Aorta (tissue), 5 donors: ENCODE measurements at regions not wholly inside any gene's neighbourhood (a gene's known extent, or its start where the extent isn't known, plus 50 kb on each side); places are given as distances from the start of the nearest gene placed in this dataset.

Experiments used
- ATAC-seq: fragments of 200-7000 bp; cut with Tn5 transposase; one replicate; pipeline ENCODE4 v1.9.1; 2022; ENCODE audit warnings: moderate library complexity; ENCODE audit not compliant: low FRiP score
- DNase-seq, 2 donors: peaks; one replicate each; pipeline ENCODE4 v3.0.0-alpha.2; 2020
- H3K27ac ChIP-seq, 2 donors: one replicate each; pipeline ENCODE4 v1.5.1; 2013; ENCODE audit warnings: low read length in 2 of 2, mild to moderate bottlenecking in 2 of 2, moderate library complexity in 2 of 2, control low read depth in 1 of 2, inconsistent platforms in 1 of 2, low read depth in 1 of 2
- H3K27me3 ChIP-seq, 2 donors: one replicate each; pipeline ENCODE4 v1.6.1; 2013; ENCODE audit warnings: control low read depth in 1 of 2, low read length in 1 of 2, mild to moderate bottlenecking in 1 of 2, moderate library complexity in 1 of 2; ENCODE audit not compliant: insufficient read depth in 2 of 2, control insufficient read depth in 1 of 2
- H3K36me3 ChIP-seq, 2 donors: one replicate each; pipeline ENCODE4 v1.6.1; 2013; ENCODE audit warnings: control low read depth in 1 of 2, low read length in 1 of 2, mild to moderate bottlenecking in 1 of 2; ENCODE audit not compliant: insufficient read depth in 2 of 2, control insufficient read depth in 1 of 2
- H3K4me1 ChIP-seq, 2 donors: one replicate each; pipeline ENCODE4 v1.6.1; 2013; ENCODE audit warnings: low read length in 2 of 2, control low read depth in 1 of 2, mild to moderate bottlenecking in 1 of 2, moderate library complexity in 1 of 2; ENCODE audit not compliant: insufficient read depth in 2 of 2, control insufficient read depth in 1 of 2
- H3K4me3 ChIP-seq, 2 donors: one replicate each; pipeline ENCODE4 v1.5.1; 2013; ENCODE audit warnings: low read length in 2 of 2, control low read depth in 1 of 2, mild to moderate bottlenecking in 1 of 2
- H3K9me3 ChIP-seq: one replicate; pipeline ENCODE4 v1.6.1; 2013; ENCODE audit warnings: mild to moderate bottlenecking, low read length; ENCODE audit not compliant: control insufficient read depth
- WGBS, 2 donors: extraction: QIAGEN DNeasy Blood & Tissue Kit; methylation state at CpG; one replicate each; pipeline ENCODE4 v1.1.7; 2013; 5-methylcytosine and 5-hydroxymethylcytosine counted together
- intact Hi-C, 2 donors: fragments of 100-400 bp; cut with DNase I; formaldehyde crosslinking; loops; one replicate each; pipeline versions ENCODE4 v1.14.2 to v1.15.0; 2022
- donor health status: healthy with polysubstance abuse.
- donor health status: Bipolar disorder and iron deficiency.
- donor health status: DM: no; HTN: no; CAD: no.
- donor health status: DM: no; HTN: no; CAD: no.
- donor health status: DM: yes; HTN: yes; CAD: no.

DNA sequence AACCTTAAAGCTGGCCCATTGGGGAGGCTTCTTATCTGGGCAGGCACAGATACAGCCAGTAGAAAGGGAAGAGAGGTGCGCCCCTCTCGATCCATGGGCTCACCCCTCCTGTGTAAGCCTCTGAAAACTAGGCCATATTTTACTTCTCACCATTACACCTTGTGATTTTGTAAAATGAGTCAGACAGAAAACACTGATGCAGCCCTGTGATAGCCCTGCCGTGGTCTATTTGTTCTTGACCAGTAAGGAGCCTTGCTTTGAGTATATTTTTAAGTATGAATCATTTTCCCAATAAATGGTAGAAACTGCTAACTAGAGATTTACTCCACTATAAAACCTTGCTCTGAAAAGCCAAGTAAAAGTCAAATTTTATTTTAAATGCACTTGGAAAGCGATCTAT lies 329.8 kb upstream of the MBL2 start:
- no peaks in the 10 kb centered on the region for H3K27me3 ChIP-seq
- H3K27ac ChIP-seq, result no peak overlapping the region
- intact Hi-C loops, result no loop called here
- no peaks in the 10 kb centered on the region for H3K36me3 ChIP-seq
- no peaks in the 10 kb centered on the region for H3K4me1 ChIP-seq
- H3K9me3 ChIP-seq, result peaks cover 3% of the 10 kb centered on the region
- no peak overlapping the region for H3K4me3 ChIP-seq
- WGBS, 2 donors, result 85 to 87% methylated on average over 4 of the region's 4 CpGs
- DNase-seq (no peak), ATAC-seq (no peak)

DNA sequence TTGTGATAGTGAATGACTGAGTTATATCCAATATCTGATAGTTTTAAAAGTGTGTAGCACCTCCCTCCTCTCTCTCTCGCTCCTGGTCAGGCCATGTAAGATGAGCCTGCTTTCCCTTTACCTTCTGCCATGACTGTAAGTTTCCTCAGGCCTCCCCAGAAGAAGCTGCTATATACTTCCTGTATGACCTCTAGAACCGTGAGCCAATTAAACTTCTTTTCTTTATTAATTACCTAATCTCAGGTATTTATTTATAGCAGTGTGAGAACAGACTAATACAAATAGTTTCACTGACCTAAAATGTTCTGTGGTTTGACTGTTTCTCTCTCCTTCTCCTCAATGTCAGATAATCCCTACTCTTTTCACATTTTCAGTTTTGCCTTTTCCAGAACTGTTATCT lies 321.3 kb upstream of the MBL2 start:
- DNase-seq, result no peak
- Histone ChIP-seq H3K4me1 (no peaks in the 10 kb centered on the region), H3K4me3 (no peak overlapping the region), H3K27me3 (no peaks in the 10 kb centered on the region), H3K27ac (no peak overlapping the region), H3K36me3 (no peaks in the 10 kb centered on the region), H3K9me3 (no peaks in the 10 kb centered on the region)
- 75 to 78% methylated on average over 2 of the region's 2 CpGs for WGBS, 2 donors
- intact Hi-C loops, result no loop called here
- ATAC-seq, result no peak

DNA sequence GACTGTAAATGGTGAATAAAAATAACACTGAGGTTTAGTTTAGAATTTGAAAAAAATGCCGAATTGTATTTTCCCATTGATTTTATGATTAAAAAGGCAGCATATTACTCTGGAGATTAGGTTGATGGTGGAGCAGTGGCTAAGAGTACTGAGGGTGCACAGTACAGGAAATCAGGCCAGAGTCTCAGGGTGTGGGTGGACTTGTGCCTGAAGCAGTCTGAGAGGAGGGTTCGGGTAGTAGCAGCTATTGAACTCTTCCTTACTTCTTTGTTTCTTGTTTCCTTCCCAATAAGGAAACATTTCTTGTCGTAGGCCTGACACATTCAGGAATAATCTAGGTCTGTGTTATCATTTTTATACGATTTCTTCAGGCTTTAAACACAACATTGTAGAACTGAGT lies 319.0 kb upstream of the MBL2 start:
- no peaks in the 10 kb centered on the region for H3K9me3 ChIP-seq
- H3K27me3 ChIP-seq, result no peaks in the 10 kb centered on the region
- H3K4me1 ChIP-seq, result no peaks in the 10 kb centered on the region
- H3K4me3 ChIP-seq, result no peak overlapping the region
- no peak overlapping the region for H3K27ac ChIP-seq
- intact Hi-C loops, result no loop called here
- 55 to 67% methylated on average over 4 of the region's 4 CpGs for WGBS, 2 donors
- ATAC-seq (no peak), DNase-seq (no peak)
- H3K36me3 ChIP-seq, result no peaks in the 10 kb centered on the region

DNA sequence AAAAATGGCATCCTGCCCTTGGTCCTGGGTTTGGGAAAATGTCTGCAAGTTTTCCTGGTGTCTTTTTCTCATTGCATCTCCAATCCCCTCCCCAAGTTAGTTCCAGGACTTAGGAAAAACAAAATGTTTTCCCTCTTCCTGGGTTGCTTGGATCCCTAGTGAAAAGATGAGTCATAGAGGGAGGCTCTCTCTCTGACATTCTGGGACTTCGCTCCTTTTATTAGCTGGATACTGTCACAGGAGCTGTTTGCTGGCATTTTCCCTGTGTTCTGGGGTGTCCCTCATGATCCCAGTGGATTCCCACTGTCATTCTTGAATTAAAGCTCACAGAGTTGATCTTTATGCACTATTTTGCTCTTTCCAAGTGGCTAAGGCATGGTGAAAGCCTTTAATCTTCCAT lies 316.4 kb upstream of the MBL2 start:
- no peaks in the 10 kb centered on the region for H3K36me3 ChIP-seq
- ATAC-seq (no peak), DNase-seq (no peak)
- intact Hi-C loops, result no loop called here
- H3K9me3 ChIP-seq, result no peaks in the 10 kb centered on the region
- H3K27me3 ChIP-seq, result no peaks in the 10 kb centered on the region
- H3K4me1 ChIP-seq, result no peaks in the 10 kb centered on the region
- no peak overlapping the region for H3K4me3 ChIP-seq
- no peak overlapping the region for H3K27ac ChIP-seq
- 71 to 90% methylated on average over 1 of the region's 1 CpG for WGBS, 2 donors

DNA sequence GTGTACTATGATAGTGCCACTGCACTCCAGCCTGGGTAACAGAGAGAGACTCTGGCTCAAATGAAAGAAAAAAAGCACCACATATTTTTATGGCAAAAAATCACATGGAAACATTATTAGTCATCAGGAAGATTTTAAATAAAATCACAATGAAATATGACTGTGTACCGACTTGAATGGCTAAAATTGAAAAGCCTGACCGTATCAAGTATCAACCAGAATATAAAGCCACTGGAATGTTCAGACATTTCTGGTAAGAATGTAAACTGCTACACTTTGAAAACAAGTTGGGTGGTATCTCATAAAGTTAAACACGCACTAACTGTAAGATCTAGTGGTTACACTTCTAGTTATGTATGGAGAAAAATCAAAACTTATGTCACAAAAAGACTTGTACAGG lies 306.7 kb upstream of the MBL2 start:
- no peak for DNase-seq
- Histone ChIP-seq H3K27ac (no peak overlapping the region), H3K4me3 (no peak overlapping the region), H3K9me3 (no peaks in the 10 kb centered on the region), H3K4me1 (no peaks in the 10 kb centered on the region), H3K36me3 (no peaks in the 10 kb centered on the region), H3K27me3 (no peaks in the 10 kb centered on the region)
- 34 to 46% methylated on average over 3 of the region's 3 CpGs for WGBS, 2 donors
- ATAC-seq, result no peak
- intact Hi-C loops, result no loop called here

DNA sequence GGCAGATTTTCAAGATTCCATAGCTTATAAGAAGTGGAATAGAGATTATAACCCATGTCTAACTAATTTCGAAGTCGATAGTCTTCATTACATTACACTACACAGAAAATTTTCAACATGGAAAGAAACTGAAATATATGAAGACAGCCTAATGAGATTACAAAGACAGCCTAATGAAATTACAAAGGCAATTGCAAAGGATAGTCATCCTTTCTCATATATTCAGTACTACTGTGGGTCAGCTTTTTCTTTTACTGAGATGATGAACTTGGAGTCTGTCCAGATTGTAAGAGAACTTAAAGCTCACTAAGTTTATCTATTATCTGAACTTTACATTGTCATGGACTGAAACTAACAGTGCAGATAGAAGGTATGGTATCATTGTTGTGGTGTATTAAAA lies 304.4 kb upstream of the MBL2 start:
- no peaks in the 10 kb centered on the region for H3K9me3 ChIP-seq
- no peaks in the 10 kb centered on the region for H3K27me3 ChIP-seq
- H3K27ac ChIP-seq, result no peak overlapping the region
- intact Hi-C loops, result no loop called here
- no peaks in the 10 kb centered on the region for H3K4me1 ChIP-seq
- no peak for ATAC-seq
- H3K4me3 ChIP-seq, result no peak overlapping the region
- no peaks in the 10 kb centered on the region for H3K36me3 ChIP-seq
- WGBS, 2 donors, result 90 to 95% methylated on average over 2 of the region's 2 CpGs
- DNase-seq, result no peak

DNA sequence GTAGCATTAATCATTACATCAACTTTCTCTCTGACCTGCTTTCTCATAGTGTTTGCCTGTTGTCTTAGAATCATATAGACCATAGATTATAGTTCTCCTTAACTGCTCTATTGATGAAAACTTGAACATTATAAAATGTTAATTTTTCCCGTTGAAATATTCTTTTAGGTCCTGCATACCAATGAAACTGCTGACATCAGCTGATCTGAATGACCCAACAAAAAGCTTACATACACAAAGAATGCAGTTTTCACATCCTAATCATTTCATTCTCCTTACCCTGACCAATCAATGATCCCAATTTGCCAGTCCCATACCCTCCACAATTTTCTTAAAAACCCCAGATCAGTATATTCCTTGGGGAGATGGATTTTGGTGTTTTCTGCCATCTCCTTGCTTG lies 302.9 kb upstream of the MBL2 start:
- Histone ChIP-seq H3K4me1 (no peaks in the 10 kb centered on the region), H3K9me3 (no peaks in the 10 kb centered on the region), H3K4me3 (no peak overlapping the region), H3K36me3 (no peaks in the 10 kb centered on the region), H3K27me3 (no peaks in the 10 kb centered on the region), H3K27ac (no peak overlapping the region)
- no peak for DNase-seq
- intact Hi-C loops, result no loop called here
- no peak for ATAC-seq
- WGBS, 2 donors, result 52 to 64% methylated on average over 1 of the region's 1 CpG

DNA sequence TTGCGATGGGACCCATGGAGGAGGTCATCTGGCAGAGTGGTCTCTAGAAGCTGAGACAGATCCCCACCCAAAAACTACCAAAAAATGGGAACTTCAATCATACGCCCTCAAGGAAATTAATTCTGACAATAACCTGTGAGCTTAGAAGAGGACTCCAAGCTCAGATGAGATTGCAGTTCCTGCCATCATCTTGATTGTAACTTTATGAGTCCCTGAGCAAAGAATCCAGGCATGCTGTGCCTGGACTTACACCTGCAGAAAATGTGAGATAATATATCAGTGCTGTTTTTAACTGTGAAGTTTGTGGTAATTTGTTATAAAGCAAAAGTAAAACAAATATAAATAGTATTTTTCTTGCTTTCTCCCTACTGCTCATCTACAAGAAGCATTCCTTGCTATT lies 299.6 kb upstream of the MBL2 start:
- intact Hi-C loops, result no loop called here
- Histone ChIP-seq H3K27me3 (no peaks in the 10 kb centered on the region), H3K36me3 (no peaks in the 10 kb centered on the region), H3K9me3 (no peaks in the 10 kb centered on the region), H3K4me3 (no peak overlapping the region), H3K4me1 (no peaks in the 10 kb centered on the region), H3K27ac (no peak overlapping the region)
- 90 to 93% methylated on average over 2 of the region's 2 CpGs for whole genome bisulfite sequencing, 2 donors
- DNase-seq (no peak), ATAC-seq (no peak)

DNA sequence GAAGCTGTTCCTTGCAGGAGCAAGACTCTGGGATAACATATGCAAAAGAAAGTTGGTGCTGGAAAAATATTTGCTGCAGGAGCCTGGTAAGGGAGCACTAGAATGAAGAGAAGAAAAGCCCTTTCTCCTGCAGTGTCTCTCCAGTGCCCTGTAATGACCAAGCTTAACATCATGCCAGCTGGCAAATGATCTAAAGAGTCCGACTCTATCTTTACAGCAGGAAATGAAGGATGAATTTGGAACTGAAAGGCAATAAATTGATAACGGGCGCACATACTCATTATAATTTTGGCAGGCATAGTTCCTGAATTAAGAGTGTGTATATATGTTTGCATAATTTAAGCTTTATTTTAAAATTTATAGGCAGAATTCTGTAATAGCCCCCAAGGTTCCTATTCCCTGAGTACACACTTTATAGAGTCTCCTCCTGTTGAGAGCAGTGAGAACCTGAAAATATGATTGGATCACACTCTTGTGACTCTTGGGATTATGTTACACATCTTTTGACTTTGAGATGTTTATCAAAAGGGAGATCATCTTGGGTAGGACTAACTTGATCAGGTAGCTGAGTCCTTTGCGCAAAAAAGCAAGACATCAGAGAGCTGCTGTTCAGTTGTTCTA lies 299.0 kb upstream of the MBL2 start:
- 54 to 56% methylated on average over 4 of the region's 4 CpGs for WGBS, 2 donors
- no peak for ATAC-seq

More for the DNA sequence above, 299.0 kb upstream of the MBL2 start:
- no peaks in the 10 kb centered on the region for H3K36me3 ChIP-seq
- H3K4me3 ChIP-seq, result no peak overlapping the region
- H3K4me1 ChIP-seq, result no peaks in the 10 kb centered on the region
- no peak overlapping the region for H3K27ac ChIP-seq
- intact Hi-C loops, result no loop called here
- H3K27me3 ChIP-seq, result no peaks in the 10 kb centered on the region
- H3K9me3 ChIP-seq, result no peaks in the 10 kb centered on the region
- no peak for DNase-seq
